DND-41 (cell line): ENCODE measurements at regions not wholly inside any gene's neighbourhood (a gene's known extent, or its start where the extent isn't known, plus 50 kb on each side); places are given as distances from the start of the nearest gene placed in this dataset.

Source experiments
- ATAC-seq: fragments of 200-7000 bp; cut with Tn5 transposase; 3 replicates; pipeline ENCODE4 v1.9.1; 2021; ENCODE audit warnings: low read depth; ENCODE audit not compliant: insufficient read depth
- DNase-seq: peaks from one replicate; pipeline ENCODE4 v3.0.0-alpha.2; 2020
- H2AFZ ChIP-seq: 2 replicates; pipeline ENCODE4 v1.6.0; 2012; ENCODE audit warnings: low read depth, low read length
- H3K27ac ChIP-seq: 2 replicates; pipeline ENCODE4 v1.5.1; 2012; ENCODE audit warnings: low read length, inconsistent platforms
- H3K27me3 ChIP-seq: fragments of 200-600 bp; sonication (generic); 2 replicates; pipeline ENCODE4 v1.6.0; 2012; ENCODE audit warnings: low read length, mild to moderate bottlenecking, inconsistent platforms; ENCODE audit not compliant: insufficient read depth, poor library complexity
- H3K36me3 ChIP-seq: 2 replicates; pipeline ENCODE4 v1.5.1; 2012; ENCODE audit warnings: low read length, inconsistent platforms; ENCODE audit not compliant: insufficient read depth
- H3K4me1 ChIP-seq: 2 replicates; pipeline ENCODE4 v1.5.1; 2012; ENCODE audit warnings: mild to moderate bottlenecking, low read length; ENCODE audit not compliant: insufficient read depth
- H3K4me2 ChIP-seq: 2 replicates; pipeline ENCODE4 v1.6.0; 2012; ENCODE audit warnings: mild to moderate bottlenecking, moderate library complexity, low read length, inconsistent platforms; ENCODE audit not compliant: insufficient read depth
- H3K4me3 ChIP-seq, 2 experiments: fragments of 200-600 bp in 1 of 2; shearing (Covaris generic) in 1 of 2; 2 replicates each; pipeline ENCODE4 v1.5.1; 2012 to 2016; ENCODE audit warnings: inconsistent platforms in 2 of 2, low read length in 2 of 2, mild to moderate bottlenecking in 2 of 2, low read depth in 1 of 2, moderate library complexity in 1 of 2
- H3K79me2 ChIP-seq: 2 replicates; pipeline ENCODE4 v1.6.0; 2012; ENCODE audit warnings: low read length, inconsistent platforms; ENCODE audit not compliant: insufficient read depth
- H3K9ac ChIP-seq: 2 replicates; pipeline ENCODE4 v1.6.0; 2012; ENCODE audit warnings: low read depth, mild to moderate bottlenecking, inconsistent platforms, low read length, moderate library complexity
- H3K9me3 ChIP-seq: 2 replicates; pipeline ENCODE4 v1.5.1; 2012; ENCODE audit warnings: low read length, moderate library complexity, mild to moderate bottlenecking, inconsistent platforms; ENCODE audit not compliant: insufficient read depth, severe bottlenecking
- H4K20me1 ChIP-seq: 2 replicates; pipeline ENCODE4 v1.6.0; 2012; ENCODE audit warnings: low read length; ENCODE audit not compliant: insufficient read depth
- EZH2 ChIP-seq: IDR thresholded peaks from 3 replicates; pipeline ENCODE4 v1.6.1; 2012; ENCODE audit warnings: borderline replicate concordance, low read depth, mild to moderate bottlenecking, moderate library complexity, low read length, inconsistent platforms; ENCODE audit not compliant: severe bottlenecking
- TF ChIP-seq, protein P1 (sequence below): IDR thresholded peaks from 2 replicates; pipeline ENCODE4 v1.5.1; 2012; ENCODE audit warnings: borderline replicate concordance, low read length, moderate library complexity, mild to moderate bottlenecking; ENCODE audit not compliant: poor library complexity, severe bottlenecking; ENCODE audit errors: extremely low read depth

DNA sequence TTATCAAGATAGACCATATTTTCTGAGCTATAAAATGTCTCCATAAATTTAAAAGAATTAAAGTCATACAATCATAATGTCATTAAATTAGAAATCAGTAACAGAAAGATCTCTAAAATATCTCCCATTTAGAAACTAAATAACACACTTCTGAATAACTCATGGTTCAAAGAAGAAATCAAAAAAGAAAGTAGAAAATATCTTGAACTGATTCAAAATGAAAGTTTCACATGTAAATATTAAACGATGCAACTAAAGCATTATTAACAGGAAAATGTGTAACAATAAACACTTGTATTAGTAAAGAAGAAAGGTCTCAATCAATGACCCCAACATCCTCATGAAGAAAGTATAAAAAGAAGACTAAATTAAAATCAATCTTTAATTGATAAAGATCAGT is 50.5 kb upstream of the PZP start:
- Histone ChIP-seq H3K9ac (no peak overlapping the region), H3K79me2 (no peaks in the 10 kb centered on the region), H3K27ac (no peak overlapping the region), H3K4me3 (no peak overlapping the region), H3K9me3 (no peaks in the 10 kb centered on the region), H2AFZ (no peak overlapping the region), H3K36me3 (no peaks in the 10 kb centered on the region), H4K20me1 (no peaks in the 10 kb centered on the region), H3K4me2 (no peak overlapping the region), H3K27me3 (peaks cover 16% of the 10 kb centered on the region), H3K4me1 (no peaks in the 10 kb centered on the region)
- no peak for DNase-seq
- TF ChIP-seq, protein P1, sequence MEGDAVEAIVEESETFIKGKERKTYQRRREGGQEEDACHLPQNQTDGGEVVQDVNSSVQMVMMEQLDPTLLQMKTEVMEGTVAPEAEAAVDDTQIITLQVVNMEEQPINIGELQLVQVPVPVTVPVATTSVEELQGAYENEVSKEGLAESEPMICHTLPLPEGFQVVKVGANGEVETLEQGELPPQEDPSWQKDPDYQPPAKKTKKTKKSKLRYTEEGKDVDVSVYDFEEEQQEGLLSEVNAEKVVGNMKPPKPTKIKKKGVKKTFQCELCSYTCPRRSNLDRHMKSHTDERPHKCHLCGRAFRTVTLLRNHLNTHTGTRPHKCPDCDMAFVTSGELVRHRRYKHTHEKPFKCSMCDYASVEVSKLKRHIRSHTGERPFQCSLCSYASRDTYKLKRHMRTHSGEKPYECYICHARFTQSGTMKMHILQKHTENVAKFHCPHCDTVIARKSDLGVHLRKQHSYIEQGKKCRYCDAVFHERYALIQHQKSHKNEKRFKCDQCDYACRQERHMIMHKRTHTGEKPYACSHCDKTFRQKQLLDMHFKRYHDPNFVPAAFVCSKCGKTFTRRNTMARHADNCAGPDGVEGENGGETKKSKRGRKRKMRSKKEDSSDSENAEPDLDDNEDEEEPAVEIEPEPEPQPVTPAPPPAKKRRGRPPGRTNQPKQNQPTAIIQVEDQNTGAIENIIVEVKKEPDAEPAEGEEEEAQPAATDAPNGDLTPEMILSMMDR, result no peak
- no peak for TF ChIP-seq EZH2
- no peak for ATAC-seq
